Esophagus muscularis mucosa (tissue), 4 donors: ENCODE measurements at regions not wholly inside any gene's neighbourhood (a gene's known extent, or its start where the extent isn't known, plus 50 kb on each side); places are given as distances from the start of the nearest gene placed in this dataset.
A peak's percentile ranks its signal among the peaks of the same experiment; 100 is the strongest.
"Not testable (repeated sequence)": the region's sequence is repeated elsewhere in the genome, so short reads cannot be mapped to it uniquely, and the experiment has no call there.

ENCODE experiments used
- DNase-seq: peaks from one replicate; pipeline ENCODE4 v3.0.0-alpha.2; 2017; ENCODE audit errors: extremely low spot score
- H3K27ac ChIP-seq, 4 donors: fragments of 200-600 bp; sonication (generic); replicated peaks in 1 of 4; 1 replicate in 3 of 4; 2 replicates in 1 of 4; pipeline ENCODE4 v1.5.1; 2016 to 2019; ENCODE audit warnings: mild to moderate bottlenecking in 1 of 4
- H3K27me3 ChIP-seq, 4 donors: fragments of 200-600 bp; sonication (generic); one replicate each; pipeline versions ENCODE4 v1.5.1 to v1.6.0; 2016 to 2019
- H3K36me3 ChIP-seq, 4 donors: fragments of 200-600 bp; sonication (generic); one replicate each; pipeline ENCODE4 v1.5.1; 2016 to 2019
- H3K4me1 ChIP-seq, 4 donors: fragments of 200-600 bp; sonication (generic); one replicate each; pipeline ENCODE4 v1.5.1; 2016 to 2019
- H3K4me3 ChIP-seq, 4 donors: fragments of 200-600 bp; sonication (generic); 1 replicate in 2 of 4; 2 replicates in 2 of 4; pipeline ENCODE4 v1.5.1; 2016 to 2019; ENCODE audit warnings: mild to moderate bottlenecking in 4 of 4, moderate library complexity in 1 of 4
- H3K9me3 ChIP-seq, 4 donors: fragments of 200-600 bp; sonication (generic); 1 replicate in 3 of 4; 2 replicates in 1 of 4; pipeline ENCODE4 v1.5.1; 2016 to 2019
- CTCF ChIP-seq, 3 experiments: fragments of 200-600 bp in 2 of 3; fragments of 450-650 bp in 1 of 3; sonication (generic) in 2 of 3; IDR thresholded peaks; one replicate each; pipeline ENCODE4 v1.5.1; 2017 to 2019; ENCODE audit warnings: antibody characterized with exemption in 3 of 3, mild to moderate bottlenecking in 2 of 3, moderate library complexity in 1 of 3
- EP300 ChIP-seq: sonication (generic); formaldehyde crosslinking; IDR thresholded peaks from one replicate; pipeline ENCODE4 v1.6.1; 2017; ENCODE audit warnings: antibody characterized with exemption
- POLR2A ChIP-seq: fragments of 450-650 bp; IDR thresholded peaks from one replicate; pipeline ENCODE4 v1.6.1; 2017; ENCODE audit warnings: antibody characterized with exemption, moderate library complexity, mild to moderate bottlenecking, low read depth
- POLR2AphosphoS5 ChIP-seq, 2 donors: sonication (generic); formaldehyde crosslinking; IDR thresholded peaks; one replicate each; pipeline ENCODE4 v1.6.1; 2017; ENCODE audit warnings: antibody characterized with exemption in 2 of 2
- WGBS: methylation state at CpG from one replicate; pipeline ENCODE4 v1.1.5; 2018; 5-methylcytosine and 5-hydroxymethylcytosine counted together
- intact Hi-C: fragments of 100-400 bp; cut with DNase I; formaldehyde crosslinking; loops from one replicate; pipeline ENCODE4 v1.15.1; 2023

DNA sequence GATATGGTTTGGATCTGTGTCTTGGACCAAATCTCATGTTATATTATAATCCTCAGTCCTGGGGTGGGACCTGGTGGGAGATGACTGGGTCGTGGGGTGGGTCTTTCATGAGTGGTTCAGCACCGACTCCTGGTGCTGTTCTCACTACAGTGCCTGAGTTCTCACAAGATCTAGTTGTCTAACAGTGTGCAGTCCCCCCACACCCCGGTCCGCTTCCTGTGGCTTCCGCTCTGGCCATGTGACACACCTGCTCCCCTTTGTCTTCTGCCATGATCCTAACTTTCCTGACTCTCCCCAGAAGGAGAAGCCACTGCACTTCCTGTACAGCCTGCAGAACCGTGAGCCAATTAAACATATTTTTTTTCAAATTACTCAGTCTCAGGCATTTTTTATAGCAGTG is 1262.2 kb downstream of the TMEM121 start:
- no peak overlapping the region for H3K4me3 ChIP-seq
- 55% methylated on average over 6 of the region's 6 CpGs for WGBS
- TF ChIP-seq POLR2A: no peak
- no peak for TF ChIP-seq POLR2AphosphoS5 (IDR thresholded peaks at IDR 0.05)
- TF ChIP-seq EP300: no peak
- TF ChIP-seq CTCF (IDR thresholded peaks at IDR 0.05): no peak
- H3K36me3 ChIP-seq: no peaks in the 10 kb centered on the region
- no peaks in the 10 kb centered on the region for H3K9me3 ChIP-seq
- intact Hi-C loops: no loop called here
- no peaks in the 10 kb centered on the region for H3K4me1 ChIP-seq
- no peak for DNase-seq
- no peak overlapping the region for H3K27ac ChIP-seq
- H3K27me3 ChIP-seq: peaks cover 0 to 34% (median 0%) of the 10 kb centered on the region in 4 donors

- H3K36me3 ChIP-seq: no peaks in the 10 kb centered on the region
- H3K4me3 ChIP-seq: no peak overlapping the region
- no peaks in the 10 kb centered on the region for H3K9me3 ChIP-seq
- intact Hi-C loops: no loop called here
- TF ChIP-seq CTCF (IDR thresholded peaks at IDR 0.05) (no peak), POLR2A (no peak), EP300 (no peak), POLR2AphosphoS5 (IDR thresholded peaks at IDR 0.05) (no peak)
- no peak for DNase-seq
- no peaks in the 10 kb centered on the region for H3K4me1 ChIP-seq
- 87% methylated on average over 3 of the region's 3 CpGs for WGBS
- peaks cover 0 to 34% (median 0%) of the 10 kb centered on the region in 4 donors for H3K27me3 ChIP-seq
- no peak overlapping the region for H3K27ac ChIP-seq
Measured at GRCh38 chr14:106789318-106789717, 1262.9 kb downstream of the TMEM121 start.

GRCh38 chr14:106790189-106791036 is 1264.0 kb downstream of the TMEM121 start:
- no peaks in the 10 kb centered on the region for H3K4me1 ChIP-seq
- 47% methylated on average over 17 of the region's 17 CpGs for WGBS
- peaks cover 0 to 27% (median 0%) of the 10 kb centered on the region in 4 donors for H3K27me3 ChIP-seq
- no peak for TF ChIP-seq EP300
- TF ChIP-seq CTCF (IDR thresholded peaks at IDR 0.05): peak in 2 of 3 experiments; percentile 14 to 50
- no peak overlapping the region for H3K27ac ChIP-seq
- no peaks in the 10 kb centered on the region for H3K36me3 ChIP-seq
- H3K9me3 ChIP-seq: no peaks in the 10 kb centered on the region
- intact Hi-C loops: no loop called here
- H3K4me3 ChIP-seq: no peak overlapping the region
- DNase-seq: no peak

DNA sequence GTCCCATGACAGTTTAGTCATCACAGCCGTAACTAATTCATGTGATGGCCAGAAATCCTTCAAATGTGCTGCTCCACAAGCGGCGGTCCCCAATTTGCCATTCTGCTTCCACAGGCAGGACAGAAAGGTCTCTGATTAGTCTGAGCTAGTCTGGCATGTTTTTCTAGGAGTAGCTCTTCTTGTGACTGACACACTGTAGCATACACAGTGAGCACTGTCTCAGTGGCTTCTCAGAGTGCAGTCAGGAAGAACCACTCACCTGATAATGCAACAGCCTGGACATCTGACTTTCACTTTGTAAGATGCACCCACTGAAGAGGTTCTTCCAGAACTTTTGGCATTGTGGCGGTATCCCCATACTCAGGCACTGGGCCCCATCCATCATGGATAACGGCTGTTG is 1266.2 kb downstream of the TMEM121 start:
- no peak for DNase-seq
- Histone ChIP-seq H3K4me3 (no peak overlapping the region), H3K36me3 (no peaks in the 10 kb centered on the region), H3K27me3 (peaks cover 0 to 27% (median 0%) of the 10 kb centered on the region in 4 donors), H3K27ac (no peak overlapping the region), H3K9me3 (no peaks in the 10 kb centered on the region), H3K4me1 (no peaks in the 10 kb centered on the region)
- TF ChIP-seq POLR2A (no peak), CTCF (IDR thresholded peaks at IDR 0.05) (no peak)
- WGBS: 75% methylated on average over 5 of the region's 5 CpGs
- intact Hi-C loops: no loop called here

DNA sequence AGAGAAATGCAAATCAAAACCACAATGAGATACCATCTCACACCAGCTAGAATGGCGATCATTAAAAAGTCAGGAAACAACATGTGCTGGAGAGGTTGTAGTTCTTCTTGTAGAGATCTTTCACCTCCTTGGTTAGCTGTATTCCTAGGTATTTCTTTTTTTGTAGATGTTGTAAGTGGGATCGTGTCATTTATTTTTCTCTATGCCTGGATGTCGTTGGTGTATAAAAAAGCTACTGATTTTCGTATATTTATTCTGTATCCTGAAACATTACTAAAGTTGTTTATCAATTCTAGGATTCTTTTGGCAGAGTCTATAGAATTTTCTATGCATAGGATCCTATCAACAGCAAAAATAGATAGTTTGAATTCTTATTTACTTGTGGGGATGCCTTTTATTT is 1271.8 kb downstream of the TMEM121 start:
- H3K27me3 ChIP-seq: peaks cover 0 to 33% (median under 1%) of the 10 kb centered on the region in 4 donors
- H3K9me3 ChIP-seq, H3K4me1 ChIP-seq, H3K36me3 ChIP-seq, DNase-seq, H3K27ac ChIP-seq, H3K4me3 ChIP-seq, intact Hi-C loops: not testable (repeated sequence)
- WGBS: 59% methylated on average over 4 of the region's 4 CpGs
